HG02973 (cell line): ENCODE measurements at regions not wholly inside any gene's neighbourhood (a gene's known extent, or its start where the extent isn't known, plus 50 kb on each side); places are given as distances from the start of the nearest gene placed in this dataset.
"Not testable (repeated sequence)": the region's sequence is repeated elsewhere in the genome, so short reads cannot be mapped to it uniquely, and the experiment has no call there.

Experiments
- ATAC-seq: cut with Tn5 transposase; IDR thresholded peaks from one replicate; pipeline ENCODE4 v1.9.1; 2021; ENCODE audit warnings: moderate library complexity; ENCODE audit not compliant: unreplicated experiment

DNA sequence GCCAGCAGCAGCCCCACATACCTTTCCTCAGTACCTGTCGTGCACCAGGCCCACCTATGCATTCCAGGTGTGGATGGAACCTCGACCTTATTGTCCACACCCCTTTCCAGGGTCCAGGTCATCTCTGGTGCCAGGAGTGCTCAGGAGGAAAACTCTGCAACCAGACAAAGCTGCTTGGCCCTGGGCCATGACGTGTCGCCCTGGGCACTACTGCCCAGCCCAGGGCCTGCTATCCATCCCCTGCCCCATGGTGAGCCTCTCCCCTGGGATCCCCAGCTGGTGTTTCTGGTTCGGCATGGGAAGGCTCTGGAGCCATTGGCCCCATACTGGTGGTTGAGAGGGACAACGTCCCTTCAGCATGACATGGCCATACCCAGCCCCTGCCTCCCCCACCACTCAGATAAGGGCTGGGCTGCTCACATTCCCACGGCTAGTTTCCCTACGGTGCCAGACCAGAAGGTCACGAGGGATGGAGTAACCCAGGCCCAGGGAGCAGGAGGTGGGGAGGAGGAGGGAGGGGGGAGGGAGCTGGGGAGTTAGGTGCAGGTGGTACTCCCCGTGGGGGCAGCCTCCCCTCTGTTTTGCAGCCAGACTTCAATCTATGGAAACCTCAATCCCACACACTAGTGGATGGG lies 123.2 kb upstream of the MTLN start:
- ATAC-seq: not testable (repeated sequence)

DNA sequence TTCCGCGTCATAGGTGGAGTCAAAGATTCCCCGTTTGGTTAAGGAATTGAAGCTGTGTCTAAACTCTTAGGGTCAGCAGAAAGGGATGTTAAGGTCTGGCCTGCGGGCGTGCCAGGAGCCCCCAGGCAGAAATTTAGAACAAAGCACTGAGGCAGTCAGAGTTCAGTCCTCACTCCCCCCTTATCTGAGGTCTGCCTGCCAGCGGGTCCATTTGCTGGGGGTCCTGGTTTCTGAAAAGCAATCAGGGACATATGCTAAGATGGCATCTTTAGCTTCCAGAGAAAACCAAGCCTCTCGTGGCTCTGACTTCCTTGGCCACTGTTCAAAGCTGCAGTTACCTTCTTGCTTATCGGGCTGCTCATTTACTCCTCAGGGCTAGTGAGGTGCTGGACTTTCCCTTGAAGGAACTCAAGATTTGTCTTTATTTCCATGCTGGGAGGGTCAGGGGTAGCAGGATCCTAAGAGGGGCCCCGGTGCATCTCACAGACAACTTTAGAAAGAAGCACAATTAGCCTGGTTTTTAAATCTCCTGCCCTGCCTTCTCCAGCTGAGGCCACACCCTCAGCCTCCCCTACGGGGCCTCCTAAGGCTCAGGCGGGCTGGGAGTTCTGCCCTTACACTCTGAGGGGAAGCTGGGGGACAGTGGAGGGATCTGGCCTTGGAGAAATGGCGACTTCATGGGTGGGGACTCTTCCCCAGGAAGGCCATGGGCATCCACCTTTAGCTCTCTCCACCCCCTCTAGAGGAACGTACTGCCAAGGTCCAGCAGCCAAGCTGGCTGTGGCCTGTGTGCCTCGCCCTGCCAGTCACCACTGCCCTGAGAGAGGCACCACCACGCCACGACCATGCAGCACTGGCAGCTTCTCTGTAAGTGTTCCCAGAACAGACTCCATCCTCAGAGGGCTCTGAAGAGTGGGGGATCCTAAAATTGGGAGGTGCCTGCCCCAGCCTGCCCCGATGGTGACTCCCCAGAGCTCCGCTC lies 121.1 kb upstream of the MTLN start:
- ATAC-seq: not testable (repeated sequence)

DNA sequence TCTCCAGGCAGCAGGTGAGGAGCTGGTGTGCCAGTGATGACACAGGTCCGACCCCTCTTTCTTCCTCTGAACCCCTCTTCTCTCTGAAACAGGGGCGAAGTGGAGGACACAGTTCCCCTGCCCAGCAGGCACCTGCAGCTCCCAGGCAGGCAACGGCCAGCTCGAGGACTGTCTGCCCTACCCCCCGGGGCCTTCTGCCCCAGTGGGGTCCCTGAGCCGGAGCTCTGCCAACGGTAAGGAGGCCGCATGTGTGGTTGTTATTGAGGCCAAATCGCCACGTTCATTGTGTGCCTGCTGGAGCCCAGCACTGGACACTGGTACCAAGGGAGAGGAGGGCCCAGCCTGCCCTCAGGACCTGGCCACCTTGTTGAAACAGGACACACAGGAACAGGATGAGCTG lies 119.3 kb upstream of the MTLN start:
- not testable (repeated sequence) for ATAC-seq

DNA sequence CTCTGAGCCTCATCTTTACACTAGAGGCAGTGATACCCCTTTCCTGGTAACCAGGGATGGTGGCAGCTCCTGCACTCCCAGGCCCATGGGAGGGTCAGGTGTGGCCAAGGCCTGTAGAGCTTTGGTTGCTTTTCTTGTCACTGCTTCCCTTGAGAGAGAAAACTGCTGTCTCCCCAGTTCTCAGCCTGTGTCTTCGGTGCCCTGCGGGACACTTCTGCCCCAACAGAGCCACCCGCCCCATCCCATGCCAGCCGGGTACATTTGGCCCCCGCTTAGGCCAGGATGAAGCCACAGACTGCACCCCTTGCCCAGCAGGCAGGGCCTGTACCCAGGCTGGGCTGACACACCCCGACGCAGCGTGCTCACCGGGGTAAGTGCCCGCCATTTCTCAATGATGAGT lies 117.4 kb upstream of the MTLN start:
- ATAC-seq: not testable (repeated sequence)

DNA sequence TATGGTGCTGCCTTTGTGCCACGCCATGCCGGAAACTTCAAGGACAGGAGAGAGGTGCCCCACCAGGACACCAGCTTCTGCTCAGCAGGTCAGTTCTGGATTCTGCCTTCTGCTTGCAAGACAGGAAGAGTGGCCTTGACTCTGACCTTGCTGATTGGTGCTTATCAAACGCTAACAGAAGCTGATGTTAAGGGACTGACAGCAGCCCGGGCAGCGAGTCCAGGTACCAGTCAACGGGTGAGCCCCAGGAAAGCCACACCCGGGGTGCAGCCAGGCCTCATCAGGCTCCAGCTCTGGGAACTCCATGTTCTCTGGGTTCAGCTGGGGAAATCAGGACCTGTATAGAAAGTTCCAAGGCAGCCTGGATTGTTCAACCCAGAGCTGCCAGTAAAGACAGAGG lies 116.8 kb upstream of the MTLN start:
- not testable (repeated sequence) for ATAC-seq

DNA sequence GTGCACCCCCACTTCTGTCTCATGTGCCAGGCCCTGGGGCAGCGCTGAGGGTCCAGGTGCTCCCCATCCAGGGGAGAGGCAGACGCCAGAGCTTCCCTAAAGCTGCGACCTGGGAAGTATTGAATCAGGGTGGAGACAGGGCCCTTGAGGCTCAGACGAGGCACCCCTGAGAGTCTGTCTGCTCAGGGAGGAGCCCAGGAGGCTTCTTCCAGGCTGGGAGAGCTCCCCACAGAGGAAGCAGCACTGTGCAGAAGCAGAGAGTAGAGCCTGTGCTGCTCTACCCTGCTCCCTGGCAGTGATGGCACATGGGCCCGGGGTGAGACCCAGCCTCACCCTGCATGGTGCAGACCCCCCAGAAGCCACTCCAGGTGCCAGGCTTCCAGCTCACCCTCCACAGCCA lies 116.3 kb upstream of the MTLN start:
- ATAC-seq: not testable (repeated sequence)

DNA sequence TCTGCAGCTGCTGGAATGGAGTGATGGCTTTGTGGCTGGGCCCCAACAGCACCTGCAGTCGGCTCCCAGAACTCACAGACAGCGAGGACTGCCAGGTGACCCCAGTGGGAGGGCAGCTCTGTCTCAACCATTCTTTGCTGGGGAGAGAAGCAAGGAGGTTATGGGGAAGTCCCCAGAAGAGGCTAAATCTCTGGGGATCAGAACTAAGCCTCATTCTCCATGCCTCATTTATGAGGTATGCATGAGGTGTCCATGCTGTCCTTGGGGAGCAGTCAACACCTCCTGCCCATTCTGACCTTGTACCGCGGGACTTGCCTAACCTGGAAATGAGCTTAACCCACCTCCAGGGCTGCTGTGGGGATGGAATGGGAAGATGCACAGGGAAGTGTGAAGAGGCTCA lies 111.5 kb upstream of the MTLN start:
- ATAC-seq: not testable (repeated sequence)

DNA sequence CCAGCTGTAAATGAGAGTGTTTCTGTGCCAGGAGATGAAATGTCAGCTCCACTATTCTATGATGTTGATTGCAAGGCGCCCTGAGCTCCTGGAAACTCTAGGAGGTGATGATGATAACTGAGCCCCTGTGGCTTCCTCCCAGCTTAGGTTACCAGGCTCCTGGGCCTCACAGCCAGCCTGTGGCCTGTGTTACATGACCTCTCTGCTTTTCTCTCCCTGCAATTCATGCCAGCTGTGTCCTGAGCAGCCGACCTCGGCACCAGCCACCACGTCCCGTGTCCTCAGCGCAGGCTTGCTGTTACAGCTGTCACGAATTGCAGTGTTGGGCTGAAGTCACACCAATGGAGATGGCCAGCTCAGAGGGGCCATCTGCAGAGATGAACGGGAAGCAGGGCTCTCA lies 110.2 kb upstream of the MTLN start:
- not testable (repeated sequence) for ATAC-seq

DNA sequence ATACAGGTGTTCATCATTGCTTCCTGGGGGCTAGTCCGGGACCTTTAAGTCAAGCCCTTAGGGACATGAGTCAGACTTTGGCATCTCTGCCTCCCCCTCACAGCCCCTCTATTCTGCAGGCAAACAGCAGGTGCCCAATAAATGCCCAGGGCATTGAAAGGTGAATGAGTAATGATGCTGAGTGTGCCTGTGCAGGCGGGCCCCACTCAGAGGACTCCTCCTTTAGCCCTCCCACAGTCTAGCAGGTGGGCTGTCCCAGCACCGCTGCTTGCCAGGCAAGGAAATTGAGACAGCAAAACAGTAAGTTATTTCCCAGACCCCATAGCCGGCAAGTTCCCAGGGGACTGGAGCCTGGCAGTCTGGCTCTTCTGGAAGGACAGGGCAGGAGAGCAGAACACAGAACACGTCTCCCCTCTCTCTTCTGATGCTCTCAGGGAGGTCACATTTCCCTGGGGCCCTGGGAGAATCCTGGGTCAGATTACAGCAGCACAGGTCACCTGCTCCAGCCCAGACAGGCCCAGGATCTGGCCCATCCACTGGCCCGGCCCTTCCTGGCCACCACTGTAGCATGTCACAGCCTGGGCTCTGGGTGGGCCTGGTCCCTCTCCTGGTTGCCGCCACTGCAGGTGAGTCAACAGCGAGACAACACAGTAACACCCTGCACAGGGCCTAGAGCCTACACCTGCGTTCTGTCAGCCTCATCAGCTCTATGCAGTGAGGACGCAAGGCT lies 108.7 kb upstream of the MTLN start:
- not testable (repeated sequence) for ATAC-seq

DNA sequence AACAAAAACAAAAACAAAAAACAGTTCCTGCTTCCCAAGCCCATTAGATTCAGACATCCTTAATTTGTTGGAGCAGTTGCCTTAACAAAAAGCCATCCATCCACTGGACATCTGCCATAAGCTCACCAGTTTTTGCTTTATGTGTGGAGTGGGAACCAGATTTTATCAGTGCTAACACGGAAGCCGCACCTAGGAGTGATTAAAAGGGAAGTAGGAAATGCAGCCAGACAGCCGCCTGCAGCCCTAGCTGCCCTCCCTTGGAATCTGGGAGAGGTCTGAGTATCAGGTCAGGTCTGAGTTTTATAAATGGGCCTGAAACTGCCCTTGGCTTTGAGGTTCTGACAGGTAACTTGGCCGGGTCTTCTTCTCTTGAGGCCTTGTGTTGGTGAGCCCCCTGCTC lies 106.6 kb upstream of the MTLN start:
- not testable (repeated sequence) for ATAC-seq

DNA sequence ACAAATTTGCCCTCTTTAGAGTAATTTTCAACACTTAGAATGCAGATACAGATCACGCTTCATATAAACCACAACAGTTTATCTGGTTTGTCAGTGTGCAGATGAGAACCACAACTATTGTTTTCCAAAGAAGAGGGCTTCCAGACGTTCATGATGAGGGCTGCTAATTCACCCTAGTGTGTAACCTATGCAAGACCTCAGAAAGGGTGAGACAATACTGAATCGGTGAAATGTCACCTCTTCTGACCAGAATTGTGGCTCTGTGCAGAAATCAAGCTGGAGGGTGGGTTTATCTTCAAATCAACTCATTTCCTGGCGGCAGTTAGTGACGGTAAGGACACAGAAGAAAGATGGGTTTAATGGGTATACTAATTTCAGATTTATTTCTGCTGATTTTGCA lies 105.0 kb upstream of the MTLN start:
- not testable (repeated sequence) for ATAC-seq

DNA sequence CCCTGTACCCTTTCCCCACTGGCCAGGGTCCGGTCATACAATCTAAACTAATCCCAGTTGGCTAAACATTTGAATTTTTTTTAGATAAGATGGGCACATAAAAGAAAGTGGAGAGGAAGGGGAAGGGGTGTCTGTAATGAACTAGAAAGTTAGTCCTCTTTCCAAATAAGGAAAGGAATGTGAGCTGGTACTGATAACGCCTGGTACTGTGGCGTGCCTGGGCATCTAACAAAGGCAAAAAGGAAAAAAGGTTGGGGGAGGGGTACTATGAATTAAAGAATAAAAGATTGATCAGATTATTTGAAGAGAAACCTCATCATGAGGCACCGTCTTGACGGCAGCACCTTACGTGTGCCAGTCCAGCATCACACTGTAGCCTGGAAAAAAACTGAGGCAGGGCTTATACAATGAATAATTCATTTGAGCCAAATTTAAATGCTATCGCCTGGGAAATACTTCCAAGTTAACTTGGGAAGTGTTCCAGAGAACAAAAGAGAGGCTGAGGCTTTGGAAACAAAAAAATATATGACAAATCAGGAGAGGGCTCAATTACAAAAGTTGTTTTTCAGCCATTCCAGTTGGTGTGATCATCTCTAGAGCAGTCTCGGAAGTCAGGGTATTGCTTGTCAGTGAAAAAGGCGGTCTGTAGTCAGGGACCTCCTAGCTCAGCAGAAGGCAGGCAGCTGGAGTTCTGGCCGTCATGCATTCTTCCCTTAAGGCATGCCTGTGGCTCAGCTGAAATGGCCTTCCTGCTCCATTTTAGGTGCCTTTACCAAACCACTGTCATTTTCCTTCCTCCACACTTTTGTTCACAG lies 103.9 kb upstream of the MTLN start:
- not testable (repeated sequence) for ATAC-seq

DNA sequence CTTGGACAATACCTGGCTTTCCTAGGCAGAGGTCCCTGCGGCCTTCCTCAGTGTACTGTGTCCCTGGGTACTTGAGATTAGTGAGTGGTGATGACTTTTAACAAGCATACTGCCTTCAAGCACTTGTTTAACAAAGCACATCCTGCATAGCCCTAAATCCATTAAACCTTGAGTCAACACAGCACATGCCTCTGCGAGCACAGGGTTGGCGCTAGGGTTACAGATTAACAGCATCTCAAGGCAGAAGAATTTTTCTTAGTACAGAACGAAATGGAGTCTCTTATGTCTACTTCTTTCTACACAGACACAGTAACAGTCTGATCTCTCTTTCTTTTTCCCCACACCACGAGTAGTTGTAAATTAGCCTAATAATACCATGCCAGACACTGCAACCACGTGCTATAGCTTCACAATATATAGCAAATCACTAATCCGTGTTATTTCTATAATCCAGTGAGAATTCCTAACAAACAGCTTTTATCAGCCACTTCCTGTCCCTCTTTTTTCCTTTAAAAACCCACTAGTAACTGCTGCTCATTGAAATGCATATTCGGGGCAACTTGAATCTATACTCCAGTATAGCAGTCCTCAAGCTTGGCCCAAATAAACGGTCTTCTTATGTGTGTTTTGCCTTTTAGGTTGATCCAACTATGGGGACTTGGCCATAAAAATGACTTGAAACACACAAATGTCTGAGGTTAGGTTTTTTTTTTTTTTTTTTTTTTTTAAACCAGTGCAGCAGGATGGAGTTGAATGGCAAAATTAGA lies 102.9 kb upstream of the MTLN start:
- ATAC-seq: not testable (repeated sequence)

DNA sequence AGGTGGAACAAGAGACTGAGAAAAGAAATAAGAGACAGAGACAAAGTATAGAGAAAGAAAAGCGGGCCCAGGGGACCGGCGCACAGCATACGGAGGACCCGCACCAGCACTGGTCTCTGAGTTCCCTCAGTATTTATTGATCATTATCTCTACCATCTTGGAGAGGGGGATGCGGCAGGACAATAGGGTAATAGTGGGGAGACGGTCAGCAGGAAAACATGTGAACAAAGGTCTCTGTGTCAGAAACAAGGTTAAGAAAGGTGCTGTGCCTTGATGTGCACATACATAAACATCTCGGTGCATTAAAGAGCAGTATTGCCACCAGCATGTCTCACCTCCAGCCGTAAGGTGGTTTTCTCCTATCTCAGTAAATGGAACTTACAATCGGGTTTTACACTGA lies 102.1 kb upstream of the MTLN start:
- ATAC-seq: not testable (repeated sequence)

DNA sequence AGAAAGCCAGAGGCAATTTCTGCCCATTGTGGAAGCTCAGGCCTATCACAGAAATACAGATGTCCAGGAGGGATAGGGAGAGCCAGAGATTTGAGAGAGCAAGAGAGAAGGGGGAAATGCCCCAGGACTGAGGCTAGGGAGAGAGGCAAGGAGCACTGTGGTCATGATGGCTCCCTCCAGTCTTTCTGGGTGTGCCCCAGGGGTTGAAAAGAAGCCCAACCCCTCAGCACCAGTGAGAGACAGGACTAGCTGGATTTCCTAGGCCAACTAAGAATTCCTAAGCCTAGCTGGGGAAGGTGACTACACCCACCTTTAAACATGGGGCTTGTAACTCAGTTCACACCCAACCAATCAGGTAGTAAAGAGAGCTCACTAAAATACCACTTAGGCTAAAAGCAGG lies 100.7 kb upstream of the MTLN start:
- not testable (repeated sequence) for ATAC-seq

DNA sequence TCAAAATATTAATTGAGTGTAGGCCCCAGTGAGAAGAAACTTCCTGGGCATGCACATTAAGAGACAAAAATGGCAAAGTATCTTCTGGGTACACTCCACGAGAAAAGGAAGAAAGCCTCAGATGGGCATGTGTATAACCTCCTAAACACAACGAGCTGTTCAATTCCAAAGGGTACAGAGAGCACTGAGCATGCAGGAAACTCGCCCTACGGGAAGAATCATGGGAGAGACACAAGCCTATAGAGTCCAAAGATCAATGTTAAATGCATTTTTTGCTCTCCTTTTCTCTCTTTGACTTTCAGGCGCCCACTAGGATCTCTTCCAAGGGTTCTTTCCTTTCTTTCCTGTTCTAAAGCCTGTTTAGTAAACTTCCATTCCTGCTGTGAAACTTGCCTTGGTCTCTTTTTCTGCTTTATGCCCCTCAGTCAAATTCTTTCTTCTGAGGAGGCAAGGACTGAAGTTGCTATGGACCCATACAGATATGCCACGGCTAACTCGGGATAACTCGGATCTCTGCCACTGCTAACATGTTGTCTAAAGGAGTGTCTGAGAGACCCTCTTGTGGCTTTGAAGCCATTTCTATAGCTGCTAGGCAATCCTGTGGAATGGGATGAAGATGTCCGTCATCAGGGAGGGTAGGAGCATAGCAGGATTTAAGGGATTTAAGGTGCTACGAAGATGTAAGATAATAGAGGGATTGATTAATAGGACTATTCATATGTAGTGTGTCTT lies 99.5 kb upstream of the MTLN start:
- ATAC-seq: not testable (repeated sequence)

DNA sequence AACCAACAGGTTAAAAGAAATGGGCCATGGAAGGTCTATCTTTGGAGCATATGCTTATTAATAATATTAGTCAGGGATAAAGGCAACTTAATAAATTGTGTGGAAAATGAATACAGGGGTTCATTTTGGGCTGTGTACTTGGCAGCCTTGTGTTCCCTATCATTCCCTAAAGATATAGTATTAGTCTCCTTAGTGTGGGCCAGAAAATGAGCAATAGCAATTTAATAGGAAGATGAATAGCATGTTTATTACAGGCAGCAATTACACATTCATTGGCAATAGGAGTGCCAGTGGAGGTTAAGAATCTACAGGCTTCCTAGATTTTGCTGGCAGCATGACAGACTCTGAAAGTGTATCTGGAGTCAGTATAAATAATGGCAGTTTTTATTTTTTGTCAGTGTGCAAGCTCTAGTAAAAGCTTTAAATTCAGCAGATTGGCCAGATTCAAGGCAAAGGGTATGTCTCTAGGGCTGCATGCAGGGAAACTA lies 98.7 kb upstream of the MTLN start:
- ATAC-seq: not testable (repeated sequence)

DNA sequence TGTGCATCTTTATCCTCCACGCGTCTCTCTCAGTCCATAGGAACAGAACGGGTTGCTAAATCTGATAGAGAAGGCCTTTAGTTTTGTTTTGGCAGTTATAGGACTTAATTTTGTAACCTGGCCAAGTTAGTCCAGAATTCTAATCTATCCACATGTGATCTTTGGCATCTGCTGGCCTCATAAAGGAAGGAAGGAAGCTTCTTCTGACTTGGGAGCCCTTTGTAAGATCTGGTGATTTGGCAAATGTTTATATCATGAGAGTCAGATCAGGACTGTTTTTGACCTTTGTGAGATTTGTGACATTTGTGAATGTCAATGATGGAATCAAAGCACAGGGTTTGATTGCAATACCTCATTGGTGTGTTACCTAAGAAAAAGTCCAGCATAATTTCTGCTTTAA lies 96.4 kb upstream of the MTLN start:
- ATAC-seq: not testable (repeated sequence)

DNA sequence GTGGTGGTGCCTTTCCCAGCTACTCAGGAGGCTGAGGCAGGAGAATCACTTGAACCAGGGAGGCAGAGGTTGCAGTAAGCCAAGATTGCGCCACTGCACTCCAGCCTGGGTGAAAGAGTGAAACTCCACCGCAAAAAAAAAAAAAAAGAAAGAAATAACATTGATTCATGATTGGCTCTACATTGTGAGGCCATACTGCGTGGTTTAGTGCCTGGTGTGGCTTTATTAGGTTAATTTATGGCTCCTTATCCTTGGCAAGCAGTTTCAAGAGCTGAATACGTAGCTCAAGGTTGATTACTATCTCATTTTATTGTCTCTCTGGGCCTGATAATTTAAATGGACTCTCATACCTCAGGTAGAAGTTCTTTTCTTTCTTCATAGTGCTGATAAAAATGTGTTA lies 80.5 kb upstream of the MTLN start:
- ATAC-seq: not testable (repeated sequence)
